ENCODE measurements at regions not wholly inside any gene's neighbourhood (a gene's known extent, or its start where the extent isn't known, plus 50 kb on each side); places are given as distances from the start of the nearest gene placed in this dataset.

DNA sequence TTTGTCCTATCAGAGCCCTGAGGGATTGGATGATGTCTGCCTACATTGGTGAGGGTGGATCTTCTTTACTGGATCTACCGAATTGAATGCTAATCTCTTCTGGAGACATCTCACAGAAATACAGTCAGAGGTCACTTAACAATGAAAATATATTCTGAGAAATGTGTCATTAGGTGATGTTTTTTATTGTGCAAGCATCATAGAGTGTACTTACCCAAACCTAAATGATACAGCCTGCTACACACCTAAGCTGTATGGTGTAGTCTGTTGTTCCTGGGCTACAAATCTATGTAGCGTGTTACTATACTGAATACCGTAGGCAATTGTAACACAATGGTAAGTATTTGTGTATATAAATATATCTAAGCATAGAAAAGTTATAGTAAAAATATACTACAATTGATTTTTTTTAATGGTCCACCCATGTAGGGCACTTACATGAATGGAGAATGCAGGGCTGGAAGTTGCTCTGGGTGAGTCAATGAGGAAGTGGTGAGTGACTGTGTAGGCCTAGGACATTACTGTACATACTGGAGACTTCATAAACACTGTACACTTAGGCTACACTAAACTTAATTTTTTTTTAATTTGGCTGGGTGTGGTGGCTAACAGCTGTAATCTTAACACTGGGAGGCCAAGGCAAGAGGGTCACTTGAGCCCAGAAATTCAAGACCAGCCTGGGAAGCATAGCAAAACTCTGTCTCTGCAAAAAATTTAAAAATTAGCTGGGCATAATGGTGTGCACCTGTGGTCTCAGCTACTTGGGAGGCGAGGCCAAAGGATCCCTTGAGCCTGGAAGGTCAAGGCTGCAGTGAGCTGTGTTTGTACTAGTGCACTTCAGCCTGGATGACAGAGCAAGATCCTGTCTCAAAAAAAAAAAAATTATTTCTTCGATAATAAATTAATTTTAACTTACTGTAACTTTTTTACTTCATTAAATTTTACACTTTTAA, 226.3 kb upstream of the UBE2E3 start:
- FAIRE-seq (no peak), DNase-seq (ENCODE audit: insufficient read length, low spot score) (no peak)
- no peak for TF ChIP-seq TAF1 (IDR thresholded peaks at IDR 0.05; ENCODE audit: low read depth, low read length)
- TF ChIP-seq PAX5 (IDR thresholded peaks at IDR 0.05; ENCODE audit: insufficient read depth, low read length, severe bottlenecking): no peak
- no peak for TF ChIP-seq POLR2AphosphoS5 (IDR thresholded peaks at IDR 0.05; ENCODE audit: low read depth, low read length)
- TF ChIP-seq POU2F2 (IDR thresholded peaks at IDR 0.05; ENCODE audit: low read depth, low read length): no peak
- TF ChIP-seq POLR2A (IDR thresholded peaks at IDR 0.05; ENCODE audit: low read depth, low read length): no peak
- TF ChIP-seq SPI1 (IDR thresholded peaks at IDR 0.05; ENCODE audit: low read depth, low read length): no peak

- no peak for DNase-seq (ENCODE audit: insufficient read length, low spot score)
- no peak for FAIRE-seq
- TF ChIP-seq POLR2A (IDR thresholded peaks at IDR 0.05; ENCODE audit: low read depth, low read length): no peak
- TF ChIP-seq PAX5 (IDR thresholded peaks at IDR 0.05; ENCODE audit: insufficient read depth, low read length, severe bottlenecking): no peak
- no peak for TF ChIP-seq POU2F2 (IDR thresholded peaks at IDR 0.05; ENCODE audit: low read depth, low read length)
- no peak for TF ChIP-seq SPI1 (IDR thresholded peaks at IDR 0.05; ENCODE audit: low read depth, low read length)
- TF ChIP-seq TAF1 (IDR thresholded peaks at IDR 0.05; ENCODE audit: low read depth, low read length): no peak
These were observed 229.0 kb upstream of the UBE2E3 start for GRCh38 chr2:180751306-180751920.

DNA sequence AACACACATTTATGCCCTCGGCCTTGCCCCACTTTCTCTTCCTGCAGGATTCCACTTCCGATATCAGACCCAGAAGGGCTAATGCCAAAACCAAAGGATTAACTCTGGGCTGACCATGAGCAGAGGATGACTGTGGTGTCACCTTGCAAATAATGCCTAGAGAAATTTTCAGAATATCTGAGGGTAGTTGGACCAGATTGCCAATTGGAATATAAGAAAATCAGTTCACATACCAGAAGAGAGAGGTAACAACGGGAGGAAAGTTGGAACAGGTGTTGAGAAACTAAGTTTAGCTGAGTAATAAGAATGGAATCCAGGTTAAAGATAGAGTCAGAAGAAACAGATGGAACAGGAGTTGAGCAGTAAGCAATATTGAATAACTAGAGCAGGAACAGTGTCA, 232.7 kb upstream of the UBE2E3 start:
- TF ChIP-seq TAF1 (IDR thresholded peaks at IDR 0.05; ENCODE audit: low read depth, low read length) (no peak), POLR2A (IDR thresholded peaks at IDR 0.05; ENCODE audit: low read depth, low read length) (no peak), SPI1 (IDR thresholded peaks at IDR 0.05; ENCODE audit: low read depth, low read length) (no peak), POLR2AphosphoS5 (IDR thresholded peaks at IDR 0.05; ENCODE audit: low read depth, low read length) (no peak), POU2F2 (IDR thresholded peaks at IDR 0.05; ENCODE audit: low read depth, low read length) (no peak), PAX5 (IDR thresholded peaks at IDR 0.05; ENCODE audit: insufficient read depth, low read length, severe bottlenecking) (no peak)
- FAIRE-seq (no peak), DNase-seq (ENCODE audit: insufficient read length, low spot score) (no peak)

DNA sequence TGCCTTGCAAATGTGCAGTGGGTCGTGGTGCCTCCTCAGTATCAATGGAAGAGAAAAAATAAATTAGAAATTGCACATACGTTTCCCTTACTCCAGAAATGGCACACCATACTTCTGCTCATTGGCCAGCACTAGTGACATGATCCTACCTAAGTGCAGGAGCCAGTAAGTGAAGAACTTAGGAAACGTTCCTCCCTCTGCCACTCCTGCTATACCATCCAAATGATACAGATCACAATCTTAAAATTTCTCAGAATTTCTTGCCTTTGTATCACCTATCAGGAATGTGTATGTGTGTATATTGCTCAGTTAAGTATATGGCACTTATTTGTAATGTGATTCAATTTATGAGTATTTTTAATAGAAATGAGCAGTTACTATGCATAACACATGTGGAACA, 237.0 kb upstream of the UBE2E3 start:
- TF ChIP-seq POLR2A (IDR thresholded peaks at IDR 0.05; ENCODE audit: low read depth, low read length) (no peak), SPI1 (IDR thresholded peaks at IDR 0.05; ENCODE audit: low read depth, low read length) (no peak), PAX5 (IDR thresholded peaks at IDR 0.05; ENCODE audit: insufficient read depth, low read length, severe bottlenecking) (no peak), POU2F2 (IDR thresholded peaks at IDR 0.05; ENCODE audit: low read depth, low read length) (no peak), POLR2AphosphoS5 (IDR thresholded peaks at IDR 0.05; ENCODE audit: low read depth, low read length) (no peak), TAF1 (IDR thresholded peaks at IDR 0.05; ENCODE audit: low read depth, low read length) (no peak)
- FAIRE-seq: no peak
- no peak for DNase-seq (ENCODE audit: insufficient read length, low spot score)

- DNase-seq (ENCODE audit: insufficient read length, low spot score) (no peak), FAIRE-seq (no peak)
- no peak for TF ChIP-seq TAF1 (IDR thresholded peaks at IDR 0.05; ENCODE audit: low read depth, low read length)
- no peak for TF ChIP-seq PAX5 (IDR thresholded peaks at IDR 0.05; ENCODE audit: insufficient read depth, low read length, severe bottlenecking)
- TF ChIP-seq SPI1 (IDR thresholded peaks at IDR 0.05; ENCODE audit: low read depth, low read length): no peak
- no peak for TF ChIP-seq POLR2AphosphoS5 (IDR thresholded peaks at IDR 0.05; ENCODE audit: low read depth, low read length)
- no peak for TF ChIP-seq POLR2A (IDR thresholded peaks at IDR 0.05; ENCODE audit: low read depth, low read length)
- TF ChIP-seq POU2F2 (IDR thresholded peaks at IDR 0.05; ENCODE audit: low read depth, low read length): no peak
These were observed 237.6 kb upstream of the UBE2E3 start for GRCh38 chr2:180742801-180743200.

DNA sequence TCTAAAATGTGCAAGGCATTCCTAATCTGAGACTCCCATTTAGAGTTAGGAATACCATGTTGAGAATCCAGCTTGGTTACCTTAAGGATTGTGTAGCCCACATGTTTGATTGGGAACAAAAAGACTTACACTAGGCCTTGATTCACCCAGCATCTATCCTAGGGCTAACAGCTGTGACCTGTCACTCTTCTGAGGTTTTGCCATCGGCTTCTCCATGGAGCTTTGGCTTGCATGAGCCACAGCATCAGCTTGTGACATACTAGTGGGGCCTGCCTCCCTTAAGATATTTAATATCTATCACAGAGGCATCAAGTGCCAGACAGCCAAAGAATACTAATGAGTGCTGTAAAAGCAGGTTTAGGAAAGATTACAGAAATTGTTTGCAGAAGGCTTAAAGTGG, 241.3 kb upstream of the UBE2E3 start:
- no peak for FAIRE-seq
- DNase-seq (ENCODE audit: insufficient read length, low spot score): no peak
- no peak for TF ChIP-seq PAX5 (IDR thresholded peaks at IDR 0.05; ENCODE audit: insufficient read depth, low read length, severe bottlenecking)
- TF ChIP-seq POLR2A (IDR thresholded peaks at IDR 0.05; ENCODE audit: low read depth, low read length): no peak
- no peak for TF ChIP-seq POLR2AphosphoS5 (IDR thresholded peaks at IDR 0.05; ENCODE audit: low read depth, low read length)
- TF ChIP-seq SPI1 (IDR thresholded peaks at IDR 0.05; ENCODE audit: low read depth, low read length): no peak
- TF ChIP-seq TAF1 (IDR thresholded peaks at IDR 0.05; ENCODE audit: low read depth, low read length): no peak
- TF ChIP-seq POU2F2 (IDR thresholded peaks at IDR 0.05; ENCODE audit: low read depth, low read length): no peak

GRCh38 chr2:180735799-180736198, 244.6 kb upstream of the UBE2E3 start:
- TF ChIP-seq PAX5 (IDR thresholded peaks at IDR 0.05; ENCODE audit: insufficient read depth, low read length, severe bottlenecking) (no peak), POLR2A (IDR thresholded peaks at IDR 0.05; ENCODE audit: low read depth, low read length) (no peak), POU2F2 (IDR thresholded peaks at IDR 0.05; ENCODE audit: low read depth, low read length) (no peak), POLR2AphosphoS5 (IDR thresholded peaks at IDR 0.05; ENCODE audit: low read depth, low read length) (no peak), SPI1 (IDR thresholded peaks at IDR 0.05; ENCODE audit: low read depth, low read length) (no peak), TAF1 (IDR thresholded peaks at IDR 0.05; ENCODE audit: low read depth, low read length) (no peak)
- no peak for DNase-seq (ENCODE audit: insufficient read length, low spot score)
- FAIRE-seq: no peak

- FAIRE-seq (no peak), DNase-seq (ENCODE audit: insufficient read length, low spot score) (no peak)
- TF ChIP-seq POLR2A (IDR thresholded peaks at IDR 0.05; ENCODE audit: low read depth, low read length) (no peak), POLR2AphosphoS5 (IDR thresholded peaks at IDR 0.05; ENCODE audit: low read depth, low read length) (no peak), TAF1 (IDR thresholded peaks at IDR 0.05; ENCODE audit: low read depth, low read length) (no peak), POU2F2 (IDR thresholded peaks at IDR 0.05; ENCODE audit: low read depth, low read length) (no peak), PAX5 (IDR thresholded peaks at IDR 0.05; ENCODE audit: insufficient read depth, low read length, severe bottlenecking) (no peak), SPI1 (IDR thresholded peaks at IDR 0.05; ENCODE audit: low read depth, low read length) (no peak)
These were observed 246.0 kb upstream of the UBE2E3 start for GRCh38 chr2:180734382-180734781.

DNA sequence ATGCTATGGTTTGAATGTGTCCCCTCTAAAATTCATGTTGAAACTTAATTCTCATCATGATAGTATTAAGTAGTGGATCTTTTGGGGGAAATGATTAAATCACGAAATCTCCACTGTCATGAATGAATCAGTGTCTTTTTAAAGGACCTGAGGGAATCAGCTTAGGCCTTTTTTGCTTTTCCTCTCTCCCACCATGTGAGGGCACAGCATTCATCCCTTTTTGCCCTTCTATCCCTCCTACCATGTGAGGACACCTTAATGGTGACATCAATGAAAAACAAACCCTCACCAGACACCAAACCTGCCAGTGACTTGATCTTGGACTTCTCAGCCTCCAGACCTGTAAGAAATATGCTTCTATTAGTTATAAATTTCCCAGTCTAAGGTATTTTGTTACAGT, 247.1 kb upstream of the UBE2E3 start:
- TF ChIP-seq POU2F2 (IDR thresholded peaks at IDR 0.05; ENCODE audit: low read depth, low read length): no peak
- no peak for DNase-seq (ENCODE audit: insufficient read length, low spot score)
- no peak for FAIRE-seq
